Astrocyte of the hippocampus (primary cell): ENCODE measurements at regions not wholly inside any gene's neighbourhood (a gene's known extent, or its start where the extent isn't known, plus 50 kb on each side); places are given as distances from the start of the nearest gene placed in this dataset.

Source experiments
- DNase-seq: peaks from one replicate; pipeline ENCODE4 v3.0.0; 2011; ENCODE audit warnings: low read depth, low spot score

DNA sequence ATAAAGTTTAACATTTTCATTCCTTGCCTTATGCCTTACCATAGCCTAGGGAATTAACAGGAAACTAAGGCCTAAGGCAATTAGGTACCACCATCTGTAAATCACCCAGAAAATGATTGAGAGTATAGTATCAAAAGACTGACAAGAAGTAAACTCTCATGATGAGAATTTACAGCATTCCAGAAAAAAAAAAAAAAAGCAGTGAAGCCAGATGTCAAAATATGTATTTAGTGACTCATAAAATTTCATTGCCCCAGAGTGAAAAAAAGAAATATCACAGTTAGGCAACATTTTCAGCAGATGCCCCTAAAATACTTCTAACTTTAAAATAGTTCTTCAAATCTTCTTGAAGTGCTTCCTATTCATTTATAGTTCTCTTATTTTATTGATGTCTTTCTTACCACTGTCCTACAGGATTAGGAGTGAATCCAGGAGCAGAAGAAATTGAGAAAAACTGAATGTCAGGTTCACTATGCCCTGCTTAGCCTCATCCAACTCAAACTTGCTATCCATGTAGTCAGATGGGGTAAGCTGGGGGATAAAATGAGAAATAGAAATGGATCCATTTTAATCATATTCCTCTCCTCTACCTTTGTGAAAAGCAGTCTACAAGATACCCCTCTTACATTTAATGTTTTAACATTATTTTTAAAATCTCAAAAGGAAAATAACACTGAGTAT is 57.3 kb upstream of the TANK start:
- no peak for DNase-seq

DNA sequence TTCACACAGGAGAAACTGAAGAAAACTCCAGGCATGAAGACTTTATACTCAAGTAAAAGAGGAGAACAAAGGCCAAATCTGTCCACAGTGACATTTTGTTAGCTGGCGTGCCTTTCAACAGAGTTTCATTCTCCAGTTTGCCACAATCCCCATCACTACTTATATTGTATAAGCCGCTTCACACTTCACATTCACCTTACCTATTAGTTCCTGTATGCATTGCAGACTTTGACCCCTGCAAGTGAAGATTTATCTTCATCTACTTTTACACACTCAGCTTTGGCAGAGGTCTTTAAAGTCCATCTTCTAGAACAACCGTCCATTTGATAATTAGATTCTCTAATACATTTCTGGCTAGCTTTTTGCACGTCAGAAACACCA is 56.8 kb upstream of the TANK start:
- no peak for DNase-seq

GRCh38 chr2:161104054-161104553 is 56.1 kb upstream of the TANK start:
- DNase-seq, result no peak

DNA sequence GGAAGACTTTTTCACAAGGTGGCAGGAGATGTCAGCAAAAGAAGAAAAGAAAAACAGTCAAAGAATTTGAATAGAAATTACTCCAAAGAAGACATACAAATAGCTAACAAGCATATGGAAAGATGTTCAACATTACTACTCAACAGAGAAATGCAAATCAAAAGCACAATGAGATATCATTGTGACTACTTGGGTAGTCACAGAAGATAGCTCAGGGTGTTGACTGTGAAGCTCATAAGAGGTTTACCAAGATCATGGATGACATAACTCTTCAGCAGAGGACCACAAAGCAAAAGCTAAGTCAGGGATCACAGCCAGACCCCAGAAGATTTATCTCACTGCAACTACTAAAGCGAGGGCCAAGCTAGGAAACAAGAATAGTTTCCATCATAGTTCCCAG is 53.0 kb upstream of the TANK start:
- DNase-seq, result no peak
